ENCODE measurements at regions not wholly inside any gene's neighbourhood (a gene's known extent, or its start where the extent isn't known, plus 50 kb on each side); places are given as distances from the start of the nearest gene placed in this dataset.

- peaks cover 0 to 2% of the 10 kb centered on the region in 2 donors for H3K4me1 ChIP-seq (ENCODE audit: control insufficient read depth in 2 of 2, insufficient read depth in 1 of 2, low read depth in 1 of 2, low read length in 2 of 2)
- no peak for DNase-seq (ENCODE audit: low spot score)
- H3K9ac ChIP-seq (ENCODE audit: low read depth, low read length, poor library complexity): no peak overlapping the region
- no peaks in the 10 kb centered on the region for H3K27me3 ChIP-seq (ENCODE audit: control insufficient read depth in 3 of 3, insufficient read depth in 3 of 3, low read depth in 1 of 3, low read length in 3 of 3)
- H3K27ac ChIP-seq (replicated peaks; ENCODE audit: low read length): no peak overlapping the region
- H3K36me3 ChIP-seq (replicated peaks in 1 of 2; ENCODE audit: control insufficient read depth in 2 of 2, insufficient read depth in 2 of 2, low read length in 2 of 2): no peaks in the 10 kb centered on the region
- no CpG with 5 or more reads among the region's 12 CpGs for WGBS, 2 donors (ENCODE audit: extremely low coverage in 2 of 2, insufficient read length in 2 of 2, insufficient replicate concordance in 1 of 2)
- no peak overlapping the region for H2BK15ac ChIP-seq (ENCODE audit: low read length)
- no peak overlapping the region for H3K4me3 ChIP-seq (ENCODE audit: low read length in 2 of 2)
- H3K23ac ChIP-seq (ENCODE audit: low read depth, low read length, poor library complexity): no peak overlapping the region
- no peak overlapping the region for H2AFZ ChIP-seq (ENCODE audit: low read length)
- H3K14ac ChIP-seq (ENCODE audit: low read length): no peak overlapping the region
- peaks cover 0 to 3% of the 10 kb centered on the region in 2 donors for H3K9me3 ChIP-seq (replicated peaks in 1 of 2; ENCODE audit: control insufficient read depth in 2 of 2, insufficient read depth in 1 of 2, low read depth in 1 of 2, low read length in 2 of 2)
- no peak overlapping the region for H4K8ac ChIP-seq (ENCODE audit: low read depth, low read length)
- no peak overlapping the region for H2BK120ac ChIP-seq (ENCODE audit: low read depth, low read length)
- no peak overlapping the region for H4K91ac ChIP-seq (ENCODE audit: low read depth, low read length, poor library complexity)
- peak overlapping the region; percentile 15 for H3K18ac ChIP-seq (ENCODE audit: low read length)
- no peak overlapping the region for H2AK5ac ChIP-seq (ENCODE audit: low read depth, low read length)
- H3K4ac ChIP-seq (ENCODE audit: low read length): no peak overlapping the region
- no peak overlapping the region for H3K4me2 ChIP-seq (ENCODE audit: insufficient read depth, low read length, poor library complexity, severe bottlenecking)
- no peak overlapping the region for H2BK12ac ChIP-seq (ENCODE audit: low read length)
- no peaks in the 10 kb centered on the region for H3K79me1 ChIP-seq (ENCODE audit: low read depth, low read length)
- H2BK5ac ChIP-seq (ENCODE audit: low read length): no peak overlapping the region
These were observed 240.5 kb upstream of the ID2 start for GRCh38 chr2:8441371-8441770.

- Histone ChIP-seq H2BK15ac (ENCODE audit: low read length) (no peak overlapping the region), H3K4me1 (ENCODE audit: control insufficient read depth in 2 of 2, insufficient read depth in 1 of 2, low read depth in 1 of 2, low read length in 2 of 2) (peaks cover 0 to 2% of the 10 kb centered on the region in 2 donors), H3K9ac (ENCODE audit: low read depth, low read length, poor library complexity) (no peak overlapping the region), H3K23ac (ENCODE audit: low read depth, low read length, poor library complexity) (no peak overlapping the region), H2AK5ac (ENCODE audit: low read depth, low read length) (no peak overlapping the region), H3K4me2 (ENCODE audit: insufficient read depth, low read length, poor library complexity, severe bottlenecking) (no peak overlapping the region), H4K8ac (ENCODE audit: low read depth, low read length) (no peak overlapping the region), H3K9me3 (replicated peaks in 1 of 2; ENCODE audit: control insufficient read depth in 2 of 2, insufficient read depth in 1 of 2, low read depth in 1 of 2, low read length in 2 of 2) (peaks cover 0 to 3% of the 10 kb centered on the region in 2 donors), H3K4me3 (ENCODE audit: low read length in 2 of 2) (no peak overlapping the region), H3K36me3 (replicated peaks in 1 of 2; ENCODE audit: control insufficient read depth in 2 of 2, insufficient read depth in 2 of 2, low read length in 2 of 2) (no peaks in the 10 kb centered on the region), H2AFZ (ENCODE audit: low read length) (no peak overlapping the region), H2BK5ac (ENCODE audit: low read length) (no peak overlapping the region), H2BK12ac (ENCODE audit: low read length) (no peak overlapping the region), H4K91ac (ENCODE audit: low read depth, low read length, poor library complexity) (no peak overlapping the region), H3K27ac (replicated peaks; ENCODE audit: low read length) (no peak overlapping the region), H2BK120ac (ENCODE audit: low read depth, low read length) (no peak overlapping the region), H3K4ac (ENCODE audit: low read length) (no peak overlapping the region), H3K27me3 (ENCODE audit: control insufficient read depth in 3 of 3, insufficient read depth in 3 of 3, low read depth in 1 of 3, low read length in 3 of 3) (no peaks in the 10 kb centered on the region), H3K14ac (ENCODE audit: low read length) (no peak overlapping the region), H3K18ac (ENCODE audit: low read length) (no peak overlapping the region), H3K79me1 (ENCODE audit: low read depth, low read length) (no peaks in the 10 kb centered on the region)
- DNase-seq (ENCODE audit: low spot score): no peak
- no CpG with 5 or more reads among the region's 2 CpGs for WGBS, 2 donors (ENCODE audit: extremely low coverage in 2 of 2, insufficient read length in 2 of 2, insufficient replicate concordance in 1 of 2)
These were observed 239.9 kb upstream of the ID2 start for GRCh38 chr2:8441986-8442385.

GRCh38 chr2:8442833-8443486, 238.9 kb upstream of the ID2 start:
- Histone ChIP-seq H2BK120ac (ENCODE audit: low read depth, low read length) (no peak overlapping the region), H3K27me3 (ENCODE audit: control insufficient read depth in 3 of 3, insufficient read depth in 3 of 3, low read depth in 1 of 3, low read length in 3 of 3) (no peaks in the 10 kb centered on the region), H3K23ac (ENCODE audit: low read depth, low read length, poor library complexity) (no peak overlapping the region), H3K4me2 (ENCODE audit: insufficient read depth, low read length, poor library complexity, severe bottlenecking) (no peak overlapping the region), H3K18ac (ENCODE audit: low read length) (no peak overlapping the region), H3K14ac (ENCODE audit: low read length) (no peak overlapping the region), H3K4me3 (ENCODE audit: low read length in 2 of 2) (no peak overlapping the region), H3K79me1 (ENCODE audit: low read depth, low read length) (no peaks in the 10 kb centered on the region), H3K4ac (ENCODE audit: low read length) (no peak overlapping the region), H4K91ac (ENCODE audit: low read depth, low read length, poor library complexity) (no peak overlapping the region), H2AFZ (ENCODE audit: low read length) (no peak overlapping the region), H3K36me3 (replicated peaks in 1 of 2; ENCODE audit: control insufficient read depth in 2 of 2, insufficient read depth in 2 of 2, low read length in 2 of 2) (no peaks in the 10 kb centered on the region), H3K9ac (ENCODE audit: low read depth, low read length, poor library complexity) (no peak overlapping the region), H2BK15ac (ENCODE audit: low read length) (no peak overlapping the region), H4K8ac (ENCODE audit: low read depth, low read length) (no peak overlapping the region), H3K27ac (replicated peaks; ENCODE audit: low read length) (no peak overlapping the region), H2BK5ac (ENCODE audit: low read length) (no peak overlapping the region), H2BK12ac (ENCODE audit: low read length) (no peak overlapping the region), H2AK5ac (ENCODE audit: low read depth, low read length) (no peak overlapping the region), H3K9me3 (replicated peaks in 1 of 2; ENCODE audit: control insufficient read depth in 2 of 2, insufficient read depth in 1 of 2, low read depth in 1 of 2, low read length in 2 of 2) (peaks cover 0 to 3% of the 10 kb centered on the region in 2 donors), H3K4me1 (ENCODE audit: control insufficient read depth in 2 of 2, insufficient read depth in 1 of 2, low read depth in 1 of 2, low read length in 2 of 2) (peaks cover 0 to 2% of the 10 kb centered on the region in 2 donors)
- DNase-seq (ENCODE audit: low spot score): no peak
- no CpG with 5 or more reads among the region's 4 CpGs for WGBS, 2 donors (ENCODE audit: extremely low coverage in 2 of 2, insufficient read length in 2 of 2, insufficient replicate concordance in 1 of 2)

GRCh38 chr2:8445580-8445979, 236.3 kb upstream of the ID2 start:
- no peaks in the 10 kb centered on the region for H3K27me3 ChIP-seq (ENCODE audit: control insufficient read depth in 3 of 3, insufficient read depth in 3 of 3, low read depth in 1 of 3, low read length in 3 of 3)
- H3K4me1 ChIP-seq (ENCODE audit: control insufficient read depth in 2 of 2, insufficient read depth in 1 of 2, low read depth in 1 of 2, low read length in 2 of 2): peaks cover 0 to 2% of the 10 kb centered on the region in 2 donors
- H2AK5ac ChIP-seq (ENCODE audit: low read depth, low read length): no peak overlapping the region
- no peak overlapping the region for H3K14ac ChIP-seq (ENCODE audit: low read length)
- no peaks in the 10 kb centered on the region for H3K79me1 ChIP-seq (ENCODE audit: low read depth, low read length)
- H2BK15ac ChIP-seq (ENCODE audit: low read length): no peak overlapping the region
- no peak overlapping the region for H3K9ac ChIP-seq (ENCODE audit: low read depth, low read length, poor library complexity)
- no peak overlapping the region for H3K27ac ChIP-seq (replicated peaks; ENCODE audit: low read length)
- H3K9me3 ChIP-seq (replicated peaks in 1 of 2; ENCODE audit: control insufficient read depth in 2 of 2, insufficient read depth in 1 of 2, low read depth in 1 of 2, low read length in 2 of 2): no peaks in the 10 kb centered on the region
- H4K8ac ChIP-seq (ENCODE audit: low read depth, low read length): no peak overlapping the region
- H2BK120ac ChIP-seq (ENCODE audit: low read depth, low read length): no peak overlapping the region
- no peaks in the 10 kb centered on the region for H3K36me3 ChIP-seq (replicated peaks in 1 of 2; ENCODE audit: control insufficient read depth in 2 of 2, insufficient read depth in 2 of 2, low read length in 2 of 2)
- H2BK12ac ChIP-seq (ENCODE audit: low read length): no peak overlapping the region
- H3K4ac ChIP-seq (ENCODE audit: low read length): no peak overlapping the region
- H3K23ac ChIP-seq (ENCODE audit: low read depth, low read length, poor library complexity): no peak overlapping the region
- DNase-seq (ENCODE audit: low spot score): peak; percentile 12
- H2AFZ ChIP-seq (ENCODE audit: low read length): peak overlapping the region; percentile 27
- no peak overlapping the region for H3K18ac ChIP-seq (ENCODE audit: low read length)
- H3K4me3 ChIP-seq (ENCODE audit: low read length in 2 of 2): no peak overlapping the region
- no peak overlapping the region for H4K91ac ChIP-seq (ENCODE audit: low read depth, low read length, poor library complexity)
- no peak overlapping the region for H3K4me2 ChIP-seq (ENCODE audit: insufficient read depth, low read length, poor library complexity, severe bottlenecking)
- H2BK5ac ChIP-seq (ENCODE audit: low read length): no peak overlapping the region
- no CpG with 5 or more reads among the region's 4 CpGs for WGBS, 2 donors (ENCODE audit: extremely low coverage in 2 of 2, insufficient read length in 2 of 2, insufficient replicate concordance in 1 of 2)

Measured in neuronal stem cell (in vitro differentiated cells).